CD4-positive, alpha-beta T cell (primary cell): ENCODE measurements at regions not wholly inside any gene's neighbourhood (a gene's known extent, or its start where the extent isn't known, plus 50 kb on each side); places are given as distances from the start of the nearest gene placed in this dataset.

Source experiments
- ATAC-seq: fragments of 200-7000 bp; cut with Tn5 transposase; one replicate; pipeline ENCODE4 v1.10.0; 2022; ENCODE audit warnings: mild to moderate bottlenecking; ENCODE audit not compliant: poor library complexity
- CTCF ChIA-PET: fragments of 350-600 bp; sonication (Branson Sonifier 250); formaldehyde crosslinking; loops from one replicate; lab custom pipeline; 2021; ENCODE audit warnings: antibody characterized with exemption, inconsistent platforms; lab: Charles Lee
- POLR2A ChIA-PET: fragments of 350-600 bp; sonication (Branson Sonifier 250); formaldehyde crosslinking; loops from one replicate; lab custom pipeline; 2021; ENCODE audit warnings: antibody characterized with exemption, inconsistent platforms; lab: Charles Lee
- DNase-seq, 14 experiments: peaks; one replicate each; pipeline ENCODE4 v3.0.0-alpha.2; 2013 to 2020; ENCODE audit warnings: mixed read lengths in 2 of 14
- H3K27ac ChIP-seq, 2 donors: one replicate each; pipeline versions ENCODE4 v1.5.1 to v1.7.0; 2013; ENCODE audit warnings: low read length in 2 of 2, low read depth in 1 of 2, mild to moderate bottlenecking in 1 of 2
- H3K27me3 ChIP-seq, 2 experiments: 1 replicate in 1 of 2; 2 replicates in 1 of 2; pipeline versions ENCODE4 v1.6.1 to v1.7.0; 2013; ENCODE audit warnings: low read length in 2 of 2, control low read depth in 1 of 2, mild to moderate bottlenecking in 1 of 2, moderate library complexity in 1 of 2; ENCODE audit not compliant: insufficient read depth in 2 of 2, control insufficient read depth in 1 of 2
- H3K36me3 ChIP-seq: one replicate; pipeline ENCODE4 v1.6.1; 2013; ENCODE audit warnings: low read length, control low read depth; ENCODE audit not compliant: insufficient read depth
- H3K4me1 ChIP-seq: one replicate; pipeline ENCODE4 v1.6.1; 2013; ENCODE audit warnings: low read length, control low read depth; ENCODE audit not compliant: insufficient read depth
- H3K4me3 ChIP-seq: one replicate; pipeline ENCODE4 v1.5.1; 2013; ENCODE audit warnings: mild to moderate bottlenecking, low read length, moderate library complexity
- H3K9me3 ChIP-seq, 2 experiments: 1 replicate in 1 of 2; 2 replicates in 1 of 2; pipeline versions ENCODE4 v1.6.1 to v1.7.0; 2013; ENCODE audit warnings: low read length in 2 of 2, mild to moderate bottlenecking in 2 of 2, control low read depth in 1 of 2, moderate library complexity in 1 of 2; ENCODE audit not compliant: control insufficient read depth in 1 of 2, insufficient read depth in 1 of 2
- H3K27ac Mint-ChIP-seq: one replicate; pipeline ENCODE4 v1.8.0; 2020; ENCODE audit warnings: mixed read lengths
- H3K27me3 Mint-ChIP-seq: one replicate; pipeline ENCODE4 v1.8.0; 2021; ENCODE audit warnings: mixed read lengths
- H3K36me3 Mint-ChIP-seq: one replicate; pipeline ENCODE4 v1.8.0; 2021; ENCODE audit warnings: low read depth, mixed read lengths
- H3K4me1 Mint-ChIP-seq: one replicate; pipeline ENCODE4 v1.8.0; 2021; ENCODE audit warnings: low read depth, mixed read lengths
- H3K4me3 Mint-ChIP-seq: one replicate; pipeline ENCODE4 v1.8.0; 2020; ENCODE audit warnings: mild to moderate bottlenecking, mixed read lengths
- H3K9me3 Mint-ChIP-seq: one replicate; pipeline ENCODE4 v1.8.0; 2020; ENCODE audit warnings: mixed read lengths
- CTCF ChIP-seq: fragments of 200-600 bp; IDR thresholded peaks from one replicate; pipeline ENCODE4 v1.8.0; 2022; ENCODE audit warnings: antibody characterized with exemption, mild to moderate bottlenecking
- intact Hi-C, 2 experiments: fragments of 100-400 bp; cut with DNase I in 1 of 2; cut with micrococcal nuclease in 1 of 2; formaldehyde crosslinking; loops; one replicate each; pipeline versions ENCODE4 v1.15.1 to v1.9.0; 2023 to 2025; cut with DNase I, micrococcal nuclease

- H3K4me3 Mint-ChIP-seq, result no peak overlapping the region
- intact Hi-C loops, result no loop called here
- no peak for ATAC-seq
- H3K4me1 Mint-ChIP-seq, result no peaks in the 10 kb centered on the region
- ChIA-PET CTCF (no interaction called here), POLR2A (no interaction called here)
- H3K36me3 ChIP-seq, result no peaks in the 10 kb centered on the region
- no peaks in the 10 kb centered on the region for H3K4me1 ChIP-seq
- H3K9me3 ChIP-seq, result no peaks in the 10 kb centered on the region
- no peaks in the 10 kb centered on the region for H3K27me3 Mint-ChIP-seq
- H3K27me3 ChIP-seq, result no peaks in the 10 kb centered on the region
- no peak overlapping the region for H3K27ac ChIP-seq
- no peaks in the 10 kb centered on the region for H3K9me3 Mint-ChIP-seq
- H3K27ac Mint-ChIP-seq, result no peak overlapping the region
- H3K36me3 Mint-ChIP-seq, result no peaks in the 10 kb centered on the region
- no peak overlapping the region for H3K4me3 ChIP-seq
- DNase-seq, result no peak
- no peak for TF ChIP-seq CTCF
These were observed 266.4 kb upstream of the GOLIM4 start for GRCh38 chr3:168362156-168362555.

DNA sequence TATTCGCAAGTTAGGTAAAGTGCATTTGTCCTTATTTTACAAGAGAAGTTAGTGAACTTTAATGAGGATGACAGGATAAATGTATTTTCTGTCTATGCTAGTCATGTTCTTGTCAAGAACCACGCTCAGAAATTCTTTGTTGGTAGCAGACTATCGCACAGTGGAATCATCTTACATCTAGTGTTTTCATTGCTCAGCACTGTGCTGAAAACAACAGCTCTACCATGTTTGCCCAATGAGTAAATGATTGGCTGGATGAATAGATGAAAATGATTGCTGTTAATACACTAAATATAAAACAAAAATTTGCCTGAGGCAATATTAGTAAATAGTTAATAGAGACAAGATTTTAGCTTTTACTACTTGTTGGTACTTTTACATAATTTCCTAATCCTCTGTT lies 265.3 kb upstream of the GOLIM4 start:
- H3K9me3 Mint-ChIP-seq, result no peaks in the 10 kb centered on the region
- H3K27me3 Mint-ChIP-seq, result no peaks in the 10 kb centered on the region
- no peak overlapping the region for H3K4me3 Mint-ChIP-seq
- H3K27me3 ChIP-seq, result no peaks in the 10 kb centered on the region
- no peak for TF ChIP-seq CTCF
- H3K27ac ChIP-seq, result no peak overlapping the region
- H3K36me3 ChIP-seq, result no peaks in the 10 kb centered on the region
- DNase-seq (no peak), ATAC-seq (no peak)
- H3K4me3 ChIP-seq, result no peak overlapping the region
- H3K9me3 ChIP-seq, result no peaks in the 10 kb centered on the region
- no peaks in the 10 kb centered on the region for H3K4me1 ChIP-seq
- intact Hi-C loops, result no loop called here
- H3K4me1 Mint-ChIP-seq, result no peaks in the 10 kb centered on the region
- H3K36me3 Mint-ChIP-seq, result no peaks in the 10 kb centered on the region
- CTCF ChIA-PET, result no interaction called here
- no peak overlapping the region for H3K27ac Mint-ChIP-seq
- POLR2A ChIA-PET, result no interaction called here

GRCh38 chr3:168342946-168343850 lies 247.5 kb upstream of the GOLIM4 start:
- ChIA-PET POLR2A (no interaction called here), CTCF (no interaction called here)
- Histone ChIP-seq H3K9me3 (no peaks in the 10 kb centered on the region), H3K4me3 (no peak overlapping the region), H3K27me3 (no peaks in the 10 kb centered on the region), H3K4me1 (no peaks in the 10 kb centered on the region), H3K27ac (no peak overlapping the region), H3K36me3 (no peaks in the 10 kb centered on the region)
- no peak overlapping the region for H3K27ac Mint-ChIP-seq
- H3K9me3 Mint-ChIP-seq, result no peaks in the 10 kb centered on the region
- no peak for ATAC-seq
- no peaks in the 10 kb centered on the region for H3K4me1 Mint-ChIP-seq
- H3K4me3 Mint-ChIP-seq, result no peak overlapping the region
- intact Hi-C loops, result no loop called here
- DNase-seq, result no peak
- no peaks in the 10 kb centered on the region for H3K36me3 Mint-ChIP-seq
- H3K27me3 Mint-ChIP-seq, result no peaks in the 10 kb centered on the region
- TF ChIP-seq CTCF, result no peak
